GM21528 (cell line): ENCODE measurements at regions not wholly inside any gene's neighbourhood (a gene's known extent, or its start where the extent isn't known, plus 50 kb on each side); places are given as distances from the start of the nearest gene placed in this dataset.

Source experiments
- ATAC-seq: cut with Tn5 transposase; IDR thresholded peaks from one replicate; pipeline ENCODE4 v1.9.1; 2021; ENCODE audit warnings: mild to moderate bottlenecking, moderate library complexity; ENCODE audit not compliant: unreplicated experiment, low FRiP score

- ATAC-seq: no peak
These were observed 534.8 kb downstream of the BMP2 start for GRCh38 chr20:7302250-7302649.

- ATAC-seq: no peak
These were observed 538.5 kb downstream of the BMP2 start for GRCh38 chr20:7305976-7306375.

GRCh38 chr20:7308163-7308562 is 540.7 kb downstream of the BMP2 start:
- no peak for ATAC-seq

GRCh38 chr20:7313047-7313446 is 545.6 kb downstream of the BMP2 start:
- ATAC-seq: no peak

GRCh38 chr20:7323957-7324356 is 556.5 kb downstream of the BMP2 start:
- ATAC-seq: no peak

GRCh38 chr20:7327810-7328209 is 560.3 kb downstream of the BMP2 start:
- ATAC-seq: no peak

- ATAC-seq: no peak
These were observed 563.4 kb downstream of the BMP2 start for GRCh38 chr20:7330850-7331249.

GRCh38 chr20:7332169-7332568 is 564.7 kb downstream of the BMP2 start:
- no peak for ATAC-seq

GRCh38 chr20:7333841-7334240 is 566.4 kb downstream of the BMP2 start:
- ATAC-seq: no peak

GRCh38 chr20:7346026-7346425 is 578.5 kb downstream of the BMP2 start:
- no peak for ATAC-seq

GRCh38 chr20:7346562-7346961 is 579.1 kb downstream of the BMP2 start:
- ATAC-seq: no peak

GRCh38 chr20:7347409-7347808 is 579.9 kb downstream of the BMP2 start:
- ATAC-seq: no peak

- ATAC-seq: no peak
These were observed 580.8 kb downstream of the BMP2 start for GRCh38 chr20:7348253-7348652.

GRCh38 chr20:7352165-7352564 is 584.7 kb downstream of the BMP2 start:
- ATAC-seq: no peak

GRCh38 chr20:7355051-7355450 is 585.2 kb downstream of the HAO1 start:
- ATAC-seq: no peak

GRCh38 chr20:7358670-7359069 is 581.6 kb downstream of the HAO1 start:
- no peak for ATAC-seq

GRCh38 chr20:7359739-7360138 is 580.5 kb downstream of the HAO1 start:
- ATAC-seq: no peak

- ATAC-seq: no peak
These were observed 578.9 kb downstream of the HAO1 start for GRCh38 chr20:7361321-7361720.

- no peak for ATAC-seq
These were observed 578.3 kb downstream of the HAO1 start for GRCh38 chr20:7361931-7362330.

- no peak for ATAC-seq
These were observed 577.7 kb downstream of the HAO1 start for GRCh38 chr20:7362601-7363000.

- ATAC-seq: no peak
These were observed 574.1 kb downstream of the HAO1 start for GRCh38 chr20:7366189-7366588.

- no peak for ATAC-seq
These were observed 568.6 kb downstream of the HAO1 start for GRCh38 chr20:7371518-7372163.

GRCh38 chr20:7375905-7376304 is 564.4 kb downstream of the HAO1 start:
- no peak for ATAC-seq
